GM18517 (cell line): ENCODE measurements at regions not wholly inside any gene's neighbourhood (a gene's known extent, or its start where the extent isn't known, plus 50 kb on each side); places are given as distances from the start of the nearest gene placed in this dataset.
"Not testable (repeated sequence)": the region's sequence is repeated elsewhere in the genome, so short reads cannot be mapped to it uniquely, and the experiment has no call there.

Source experiments
- ATAC-seq: cut with Tn5 transposase; IDR thresholded peaks from one replicate; pipeline ENCODE4 v1.9.1; 2021; ENCODE audit warnings: mild to moderate bottlenecking, moderate library complexity; ENCODE audit not compliant: unreplicated experiment

- ATAC-seq: no peak
Measured at GRCh38 chr5:120082316-120083068, 381.6 kb upstream of the PRR16 start.

GRCh38 chr5:120083851-120084542 lies 380.1 kb upstream of the PRR16 start:
- no peak for ATAC-seq

GRCh38 chr5:120084543-120084870 lies 379.6 kb upstream of the PRR16 start:
- ATAC-seq: no peak

GRCh38 chr5:120086081-120086480 lies 378.0 kb upstream of the PRR16 start:
- no peak for ATAC-seq

- ATAC-seq: no peak
Measured at GRCh38 chr5:120088412-120088811, 375.7 kb upstream of the PRR16 start.

GRCh38 chr5:120088836-120089235 lies 375.3 kb upstream of the PRR16 start:
- ATAC-seq: no peak

- ATAC-seq: no peak
Measured at GRCh38 chr5:120091376-120091948, 372.6 kb upstream of the PRR16 start.

GRCh38 chr5:120092649-120093048 lies 371.5 kb upstream of the PRR16 start:
- ATAC-seq: no peak

- no peak for ATAC-seq
Measured at GRCh38 chr5:120093178-120093577, 370.9 kb upstream of the PRR16 start.

- peak; percentile 72 for ATAC-seq
Measured at GRCh38 chr5:120096413-120096812, 367.7 kb upstream of the PRR16 start.

GRCh38 chr5:120098426-120098825 lies 365.7 kb upstream of the PRR16 start:
- ATAC-seq: no peak

GRCh38 chr5:120098902-120099535 lies 365.1 kb upstream of the PRR16 start:
- ATAC-seq: no peak

GRCh38 chr5:120101771-120102170 lies 362.3 kb upstream of the PRR16 start:
- ATAC-seq: no peak

- no peak for ATAC-seq
Measured at GRCh38 chr5:120103495-120103894, 360.6 kb upstream of the PRR16 start.

GRCh38 chr5:120106912-120107525 lies 357.1 kb upstream of the PRR16 start:
- no peak for ATAC-seq

- no peak for ATAC-seq
Measured at GRCh38 chr5:120108586-120109248, 355.4 kb upstream of the PRR16 start.

- ATAC-seq: no peak
Measured at GRCh38 chr5:120122703-120123102, 341.4 kb upstream of the PRR16 start.

- no peak for ATAC-seq
Measured at GRCh38 chr5:120124031-120124430, 340.1 kb upstream of the PRR16 start.

- ATAC-seq: no peak
Measured at GRCh38 chr5:120124961-120125360, 339.1 kb upstream of the PRR16 start.

GRCh38 chr5:120132347-120132746 lies 331.8 kb upstream of the PRR16 start:
- ATAC-seq: not testable (repeated sequence)

GRCh38 chr5:120134944-120135343 lies 329.2 kb upstream of the PRR16 start:
- ATAC-seq: no peak
